ENCODE measurements at regions not wholly inside any gene's neighbourhood (a gene's known extent, or its start where the extent isn't known, plus 50 kb on each side); places are given as distances from the start of the nearest gene placed in this dataset.

DNA sequence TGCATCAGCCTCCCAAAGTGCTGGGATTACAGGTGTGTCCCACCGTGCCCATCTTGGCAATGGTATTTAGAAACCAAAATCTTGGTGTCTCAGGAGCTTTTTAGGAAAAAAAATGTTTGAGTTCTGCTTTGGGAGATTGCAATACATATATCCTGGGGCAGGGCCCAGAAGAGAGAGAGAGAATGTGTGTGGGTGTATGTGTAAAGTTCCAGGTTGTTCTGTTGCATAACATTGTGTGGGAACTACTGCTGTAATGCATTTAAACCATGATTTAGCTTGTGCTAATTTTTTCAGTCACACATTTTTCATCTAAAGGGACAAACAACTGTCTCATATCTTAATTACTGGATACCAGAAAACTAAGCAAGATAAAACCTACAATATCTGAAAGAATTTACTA, 70.8 kb upstream of the NABP1 start:
- DNase-seq (ENCODE audit: low read depth), result peak; percentile 54
- H3K4me3 ChIP-seq (ENCODE audit: control insufficient read depth, low read depth, low read length), result no peak overlapping the region
- TF ChIP-seq CTCF (conservative IDR thresholded peaks at IDR 0.05; ENCODE audit: control insufficient read depth, insufficient read depth, low read depth, low read length), result no peak

- TF ChIP-seq CTCF (conservative IDR thresholded peaks at IDR 0.05; ENCODE audit: control insufficient read depth, insufficient read depth, low read depth, low read length), result no peak
- peak; percentile 31 for DNase-seq (ENCODE audit: low read depth)
- no peak overlapping the region for H3K4me3 ChIP-seq (ENCODE audit: control insufficient read depth, low read depth, low read length)
Observed at GRCh38 chr2:191610756-191611155, 67.2 kb upstream of the NABP1 start.

GRCh38 chr2:191611614-191612013, 66.3 kb upstream of the NABP1 start:
- no peak overlapping the region for H3K4me3 ChIP-seq (ENCODE audit: control insufficient read depth, low read depth, low read length)
- no peak for DNase-seq (ENCODE audit: low read depth)
- TF ChIP-seq CTCF (conservative IDR thresholded peaks at IDR 0.05; ENCODE audit: control insufficient read depth, insufficient read depth, low read depth, low read length), result no peak

DNA sequence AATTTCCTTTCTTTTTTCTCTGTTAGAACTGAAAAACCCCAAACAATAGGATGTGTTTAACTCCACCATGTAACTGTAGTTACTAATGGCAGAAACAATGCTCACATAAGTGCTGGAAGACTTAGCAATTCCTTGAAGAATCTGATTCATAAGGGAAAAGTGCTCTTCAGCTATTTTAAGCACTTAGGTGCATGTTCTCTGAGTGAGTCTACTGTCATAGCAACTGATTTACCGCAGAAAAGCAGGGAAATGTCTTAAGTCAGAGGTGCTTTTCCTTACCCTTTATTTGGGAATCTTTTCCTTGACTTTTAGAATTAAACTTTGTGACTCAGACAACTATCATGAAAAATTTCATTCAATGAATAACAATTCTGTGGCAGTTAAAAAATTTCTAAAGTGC, 65.4 kb upstream of the NABP1 start:
- DNase-seq (ENCODE audit: low read depth), result peak; percentile 94
- H3K4me3 ChIP-seq (ENCODE audit: control insufficient read depth, low read depth, low read length), result no peak overlapping the region
- TF ChIP-seq CTCF (conservative IDR thresholded peaks at IDR 0.05; ENCODE audit: control insufficient read depth, insufficient read depth, low read depth, low read length), result no peak

GRCh38 chr2:191614759-191615158, 63.2 kb upstream of the NABP1 start:
- no peak for TF ChIP-seq CTCF (conservative IDR thresholded peaks at IDR 0.05; ENCODE audit: control insufficient read depth, insufficient read depth, low read depth, low read length)
- DNase-seq (ENCODE audit: low read depth), result no peak
- H3K4me3 ChIP-seq (ENCODE audit: control insufficient read depth, low read depth, low read length), result no peak overlapping the region

GRCh38 chr2:191615596-191615995, 62.3 kb upstream of the NABP1 start:
- TF ChIP-seq CTCF (conservative IDR thresholded peaks at IDR 0.05; ENCODE audit: control insufficient read depth, insufficient read depth, low read depth, low read length), result no peak
- DNase-seq (ENCODE audit: low read depth), result no peak
- no peak overlapping the region for H3K4me3 ChIP-seq (ENCODE audit: control insufficient read depth, low read depth, low read length)

DNA sequence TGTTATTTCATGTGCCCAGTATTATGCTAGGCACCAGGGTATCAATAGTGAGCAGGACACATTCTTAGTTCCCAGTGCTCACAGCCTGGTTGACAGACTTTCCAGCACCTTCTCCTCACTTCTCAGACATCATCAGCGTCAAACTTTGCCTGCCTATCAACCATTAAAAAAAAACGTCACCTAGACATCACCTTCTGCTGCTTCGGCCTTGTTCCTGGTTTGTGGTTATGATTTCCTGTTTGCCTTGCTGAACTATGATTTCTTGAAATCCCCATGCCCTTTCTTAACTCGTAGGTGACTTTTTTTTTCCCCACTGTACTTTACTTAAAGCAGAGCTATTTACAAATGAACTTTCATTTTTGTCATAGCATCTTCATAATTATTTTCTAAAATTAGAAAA, 60.4 kb upstream of the NABP1 start:
- H3K4me3 ChIP-seq (ENCODE audit: control insufficient read depth, low read depth, low read length), result no peak overlapping the region
- no peak for TF ChIP-seq CTCF (conservative IDR thresholded peaks at IDR 0.05; ENCODE audit: control insufficient read depth, insufficient read depth, low read depth, low read length)
- DNase-seq (ENCODE audit: low read depth), result no peak
